Neutrophil (primary cell): ENCODE measurements at regions not wholly inside any gene's neighbourhood (a gene's known extent, or its start where the extent isn't known, plus 50 kb on each side); places are given as distances from the start of the nearest gene placed in this dataset.

Experiments used
- H3K27ac ChIP-seq: fragments of 200-600 bp; sonication (generic); 2 replicates; pipeline ENCODE4 v1.5.1; 2016; ENCODE audit warnings: mild to moderate bottlenecking, moderate library complexity
- H3K27me3 ChIP-seq: fragments of 200-600 bp; sonication (generic); 2 replicates; pipeline ENCODE4 v1.6.0; 2016; ENCODE audit warnings: mild to moderate bottlenecking
- H3K36me3 ChIP-seq: fragments of 200-600 bp; sonication (generic); 2 replicates; pipeline ENCODE4 v1.5.1; 2017
- H3K4me1 ChIP-seq, 2 experiments: fragments of 200-600 bp in 1 of 2; sonication (generic) in 1 of 2; 1 replicate in 1 of 2; 2 replicates in 1 of 2; pipeline versions ENCODE4 v1.5.1 to v1.6.1; 2013 to 2016; ENCODE audit warnings: low read depth in 1 of 2, low read length in 1 of 2, mild to moderate bottlenecking in 1 of 2, moderate library complexity in 1 of 2; ENCODE audit not compliant: control insufficient read depth in 1 of 2, insufficient read depth in 1 of 2
- H3K4me3 ChIP-seq, 2 experiments: fragments of 200-600 bp in 1 of 2; sonication (generic) in 1 of 2; 1 replicate in 1 of 2; 2 replicates in 1 of 2; pipeline ENCODE4 v1.5.1; 2013 to 2016; ENCODE audit warnings: low read depth in 1 of 2, low read length in 1 of 2, mild to moderate bottlenecking in 1 of 2, moderate library complexity in 1 of 2
- H3K9me3 ChIP-seq: fragments of 200-600 bp; sonication (generic); 2 replicates; pipeline ENCODE4 v1.5.1; 2016
- CTCF ChIP-seq: fragments of 200-600 bp; sonication (generic); IDR thresholded peaks from 2 replicates; pipeline ENCODE4 v1.5.1; 2016; ENCODE audit warnings: antibody characterized with exemption

- no peaks in the 10 kb centered on the region for H3K27me3 ChIP-seq
- no peaks in the 10 kb centered on the region for H3K9me3 ChIP-seq
- H3K4me1 ChIP-seq: no peaks in the 10 kb centered on the region
- H3K36me3 ChIP-seq: no peaks in the 10 kb centered on the region
- TF ChIP-seq CTCF: no peak
- no peak overlapping the region for H3K27ac ChIP-seq
- no peak overlapping the region for H3K4me3 ChIP-seq
Observed at GRCh38 chr2:118698564-118698963, 148.9 kb downstream of the EN1 start.

GRCh38 chr2:118697781-118698180 is 149.7 kb downstream of the EN1 start:
- Histone ChIP-seq H3K4me1 (no peaks in the 10 kb centered on the region), H3K27ac (no peak overlapping the region), H3K36me3 (no peaks in the 10 kb centered on the region), H3K27me3 (no peaks in the 10 kb centered on the region), H3K9me3 (no peaks in the 10 kb centered on the region), H3K4me3 (no peak overlapping the region)
- no peak for TF ChIP-seq CTCF

- Histone ChIP-seq H3K4me3 (no peak overlapping the region), H3K9me3 (no peaks in the 10 kb centered on the region), H3K27me3 (no peaks in the 10 kb centered on the region), H3K4me1 (no peaks in the 10 kb centered on the region), H3K36me3 (no peaks in the 10 kb centered on the region), H3K27ac (no peak overlapping the region)
- TF ChIP-seq CTCF: no peak
Observed at GRCh38 chr2:118696786-118697465, 150.5 kb downstream of the EN1 start.

GRCh38 chr2:118693287-118693822 is 154.1 kb downstream of the EN1 start:
- Histone ChIP-seq H3K27ac (no peak overlapping the region), H3K36me3 (no peaks in the 10 kb centered on the region), H3K4me3 (no peak overlapping the region), H3K27me3 (no peaks in the 10 kb centered on the region), H3K9me3 (no peaks in the 10 kb centered on the region), H3K4me1 (no peaks in the 10 kb centered on the region)
- no peak for TF ChIP-seq CTCF

GRCh38 chr2:118689874-118690273 is 157.6 kb downstream of the EN1 start:
- no peaks in the 10 kb centered on the region for H3K27me3 ChIP-seq
- H3K4me1 ChIP-seq: no peaks in the 10 kb centered on the region
- H3K36me3 ChIP-seq: no peaks in the 10 kb centered on the region
- H3K9me3 ChIP-seq: no peaks in the 10 kb centered on the region
- H3K4me3 ChIP-seq: no peak overlapping the region
- TF ChIP-seq CTCF: no peak
- H3K27ac ChIP-seq: no peak overlapping the region
